A549 (cell line): ENCODE measurements at regions not wholly inside any gene's neighbourhood (a gene's known extent, or its start where the extent isn't known, plus 50 kb on each side); places are given as distances from the start of the nearest gene placed in this dataset.

Source experiments
- ATAC-seq, 2 experiments: fragments of 200-7000 bp in 1 of 2; fragments of >200 bp in 1 of 2; cut with Nextera tagmentation in 1 of 2; cut with Tn5 transposase in 1 of 2; 3 replicates each; pipeline versions ENCODE4 v1.8.0 to v1.9.1; 2018 to 2020; ENCODE audit warnings: mild to moderate bottlenecking in 1 of 2, moderate library complexity in 1 of 2
- CTCF ChIA-PET: fragments of 300-600 bp; sonication (Branson Sonifier 250); formaldehyde crosslinking; extraction: SDS; loops from one replicate; lab custom pipeline; 2021; ENCODE audit warnings: antibody characterized with exemption, inconsistent platforms; lab: Yijun Ruan, JAX
- POLR2A ChIA-PET: fragments of 350-600 bp; formaldehyde crosslinking; extraction: SDS; loops from one replicate; lab custom pipeline; 2021; ENCODE audit warnings: antibody characterized with exemption, inconsistent platforms; lab: Yijun Ruan, JAX
- DNase-seq, 2 experiments: peaks; one replicate each; pipeline versions ENCODE4 v3.0.0 to v3.0.0-alpha.2; 2011 to 2016; ENCODE audit warnings: low read depth in 1 of 2, low spot score in 1 of 2
- FAIRE-seq: peaks from 2 replicates; lab custom pipeline; 2011; peaks lifted over from hg19 to GRCh38; lab: Jason Lieb, UNC
- H3K27ac ChIP-seq, 2 experiments: fragments of >200 bp; sonication (Bioruptor Twin); formaldehyde crosslinking; 3 replicates each; pipeline ENCODE4 v1.5.1; 2016 to 2017
- H3K4me1 ChIP-seq: fragments of >200 bp; sonication (Bioruptor Twin); formaldehyde crosslinking; 3 replicates; pipeline ENCODE4 v1.6.1; 2016
- H3K4me2 ChIP-seq: fragments of >200 bp; sonication (Bioruptor Twin); formaldehyde crosslinking; 3 replicates; pipeline ENCODE4 v1.6.1; 2016
- H3K4me3 ChIP-seq: fragments of >200 bp; sonication (Bioruptor Twin); formaldehyde crosslinking; 3 replicates; pipeline ENCODE4 v1.5.1; 2016
- H3K9me3 ChIP-seq: fragments of >200 bp; sonication (Bioruptor Twin); formaldehyde crosslinking; 3 replicates; pipeline ENCODE4 v1.6.1; 2016
- BHLHE40 ChIP-seq: IDR thresholded peaks from 2 replicates; pipeline ENCODE4 v1.6.1; 2012; ENCODE audit warnings: low read depth, low read length, inconsistent platforms
- CBX2 ChIP-seq: fragments of 200-600 bp; sonication (generic); IDR thresholded peaks from 2 replicates; pipeline ENCODE4 v1.6.1; 2016; ENCODE audit warnings: low read depth, mild to moderate bottlenecking, borderline replicate concordance
- CEBPB ChIP-seq, 2 experiments: fragments of >200 bp in 1 of 2; sonication (Bioruptor Twin) in 1 of 2; formaldehyde crosslinking in 1 of 2; IDR thresholded peaks; 2 replicates each; pipeline ENCODE4 v1.6.1; 2012 to 2016
- CHD2 ChIP-seq: fragments of 150-350 bp; IDR thresholded peaks from 2 replicates; pipeline ENCODE4 v1.6.1; 2014; ENCODE audit warnings: low read length; ENCODE audit not compliant: partially characterized antibody
- EP300 ChIP-seq, 2 experiments: fragments of >200 bp; sonication (Bioruptor Twin); formaldehyde crosslinking; IDR thresholded peaks; 2 replicates in 1 of 2; 3 replicates in 1 of 2; pipeline ENCODE4 v1.6.1; 2016 to 2017
- ESRRA ChIP-seq: fragments of 150-350 bp; IDR thresholded peaks from 2 replicates; pipeline ENCODE4 v1.6.1; 2014; ENCODE audit warnings: mild to moderate bottlenecking, low read length, borderline replicate concordance
- FOSB ChIP-seq: fragments of 250-450 bp; sonication (Bioruptor Pico); IDR thresholded peaks from 2 replicates; pipeline ENCODE4 v1.5.0; 2020; ENCODE audit warnings: mild to moderate bottlenecking, moderate library complexity
- FOXS1 ChIP-seq: fragments of 250-450 bp; sonication (Bioruptor Pico); IDR thresholded peaks from 2 replicates; pipeline ENCODE4 v1.5.0; 2020; ENCODE audit warnings: mild to moderate bottlenecking, moderate library complexity
- HDAC2 ChIP-seq: fragments of 200-600 bp; sonication (generic); IDR thresholded peaks from 2 replicates; pipeline ENCODE4 v1.6.1; 2016
- HES2 ChIP-seq: fragments of >200 bp; sonication (Bioruptor Twin); formaldehyde crosslinking; IDR thresholded peaks from 2 replicates; pipeline ENCODE4 v1.6.1; 2016
- HEYL ChIP-seq: fragments of 250-450 bp; sonication (Bioruptor Pico); IDR thresholded peaks from 2 replicates; pipeline ENCODE4 v1.8.0; 2021; ENCODE audit warnings: mild to moderate bottlenecking, moderate library complexity
- HMGXB4 ChIP-seq: fragments of 250-450 bp; sonication (Bioruptor Pico); IDR thresholded peaks from 2 replicates; pipeline ENCODE4 v1.5.0; 2021; ENCODE audit warnings: mild to moderate bottlenecking, moderate library complexity, borderline replicate concordance
- HOXB5 ChIP-seq: fragments of 250-450 bp; sonication (Bioruptor Pico); IDR thresholded peaks from 2 replicates; pipeline ENCODE4 v1.5.0; 2020; ENCODE audit warnings: mild to moderate bottlenecking, moderate library complexity
- KDM5A ChIP-seq: fragments of 200-600 bp; sonication (generic); IDR thresholded peaks from 2 replicates; pipeline ENCODE4 v1.6.1; 2016; ENCODE audit warnings: antibody characterized with exemption, mild to moderate bottlenecking
- PHF8 ChIP-seq: fragments of 200-600 bp; sonication (generic); IDR thresholded peaks from 2 replicates; pipeline ENCODE4 v1.6.1; 2016; ENCODE audit warnings: low read depth, mild to moderate bottlenecking, antibody characterized with exemption, moderate library complexity, borderline replicate concordance
- RARB ChIP-seq: fragments of 250-450 bp; sonication (Bioruptor Pico); IDR thresholded peaks from 2 replicates; pipeline ENCODE4 v1.8.0; 2021; ENCODE audit warnings: mild to moderate bottlenecking, moderate library complexity
- RCOR1 ChIP-seq: fragments of 150-350 bp; IDR thresholded peaks from 2 replicates; pipeline ENCODE4 v1.6.1; 2014; ENCODE audit warnings: antibody characterized with exemption, low read length, low read depth
- TP53 ChIP-seq: fragments of 250-450 bp; sonication (Bioruptor Pico); IDR thresholded peaks from 2 replicates; pipeline ENCODE4 v1.5.0; 2021; ENCODE audit warnings: mild to moderate bottlenecking, moderate library complexity
- ZC3H11A ChIP-seq: fragments of 450-650 bp; IDR thresholded peaks from 2 replicates; pipeline ENCODE4 v1.6.1; 2014; ENCODE audit warnings: antibody characterized with exemption, mild to moderate bottlenecking
- ZFP36 ChIP-seq: fragments of 450-650 bp; IDR thresholded peaks from 2 replicates; pipeline ENCODE4 v1.6.1; 2014; ENCODE audit warnings: borderline replicate concordance; ENCODE audit not compliant: partially characterized antibody
- WGBS: methylation state at CpG from one replicate; pipeline ENCODE4 v1.1.6; 2017; ENCODE audit errors: missing lambda C conversion rate; 5-methylcytosine and 5-hydroxymethylcytosine counted together
- TF ChIP-seq, protein P1 (sequence below): fragments of 200-600 bp; sonication (generic); IDR thresholded peaks from 2 replicates; pipeline ENCODE4 v1.6.1; 2016; ENCODE audit warnings: antibody characterized with exemption, mild to moderate bottlenecking, moderate library complexity
- TF ChIP-seq, protein P2 (sequence below): fragments of >200 bp; sonication (Bioruptor Twin); formaldehyde crosslinking; IDR thresholded peaks from 3 replicates; pipeline ENCODE4 v1.6.1; 2016

GRCh38 chr3:176375519-176375918, 821.8 kb downstream of the TBL1XR1 start:
- no peak for FAIRE-seq
- DNase-seq, result no peak
- Histone ChIP-seq H3K4me3 (no peak overlapping the region), H3K4me1 (no peaks in the 10 kb centered on the region), H3K9me3 (no peaks in the 10 kb centered on the region), H3K27ac (no peak overlapping the region), H3K4me2 (no peak overlapping the region)
- no peak for ATAC-seq
- POLR2A ChIA-PET, result no interaction called here
- TF ChIP-seq, protein P1, sequence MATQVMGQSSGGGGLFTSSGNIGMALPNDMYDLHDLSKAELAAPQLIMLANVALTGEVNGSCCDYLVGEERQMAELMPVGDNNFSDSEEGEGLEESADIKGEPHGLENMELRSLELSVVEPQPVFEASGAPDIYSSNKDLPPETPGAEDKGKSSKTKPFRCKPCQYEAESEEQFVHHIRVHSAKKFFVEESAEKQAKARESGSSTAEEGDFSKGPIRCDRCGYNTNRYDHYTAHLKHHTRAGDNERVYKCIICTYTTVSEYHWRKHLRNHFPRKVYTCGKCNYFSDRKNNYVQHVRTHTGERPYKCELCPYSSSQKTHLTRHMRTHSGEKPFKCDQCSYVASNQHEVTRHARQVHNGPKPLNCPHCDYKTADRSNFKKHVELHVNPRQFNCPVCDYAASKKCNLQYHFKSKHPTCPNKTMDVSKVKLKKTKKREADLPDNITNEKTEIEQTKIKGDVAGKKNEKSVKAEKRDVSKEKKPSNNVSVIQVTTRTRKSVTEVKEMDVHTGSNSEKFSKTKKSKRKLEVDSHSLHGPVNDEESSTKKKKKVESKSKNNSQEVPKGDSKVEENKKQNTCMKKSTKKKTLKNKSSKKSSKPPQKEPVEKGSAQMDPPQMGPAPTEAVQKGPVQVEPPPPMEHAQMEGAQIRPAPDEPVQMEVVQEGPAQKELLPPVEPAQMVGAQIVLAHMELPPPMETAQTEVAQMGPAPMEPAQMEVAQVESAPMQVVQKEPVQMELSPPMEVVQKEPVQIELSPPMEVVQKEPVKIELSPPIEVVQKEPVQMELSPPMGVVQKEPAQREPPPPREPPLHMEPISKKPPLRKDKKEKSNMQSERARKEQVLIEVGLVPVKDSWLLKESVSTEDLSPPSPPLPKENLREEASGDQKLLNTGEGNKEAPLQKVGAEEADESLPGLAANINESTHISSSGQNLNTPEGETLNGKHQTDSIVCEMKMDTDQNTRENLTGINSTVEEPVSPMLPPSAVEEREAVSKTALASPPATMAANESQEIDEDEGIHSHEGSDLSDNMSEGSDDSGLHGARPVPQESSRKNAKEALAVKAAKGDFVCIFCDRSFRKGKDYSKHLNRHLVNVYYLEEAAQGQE, result 0 out of 2 replicates have a peak, but pooled peaks have one; percentile 21
- TF ChIP-seq RCOR1, result no peak
- 13% methylated on average over 1 of the region's 1 CpG for WGBS
- CTCF ChIA-PET, result no interaction called here

DNA sequence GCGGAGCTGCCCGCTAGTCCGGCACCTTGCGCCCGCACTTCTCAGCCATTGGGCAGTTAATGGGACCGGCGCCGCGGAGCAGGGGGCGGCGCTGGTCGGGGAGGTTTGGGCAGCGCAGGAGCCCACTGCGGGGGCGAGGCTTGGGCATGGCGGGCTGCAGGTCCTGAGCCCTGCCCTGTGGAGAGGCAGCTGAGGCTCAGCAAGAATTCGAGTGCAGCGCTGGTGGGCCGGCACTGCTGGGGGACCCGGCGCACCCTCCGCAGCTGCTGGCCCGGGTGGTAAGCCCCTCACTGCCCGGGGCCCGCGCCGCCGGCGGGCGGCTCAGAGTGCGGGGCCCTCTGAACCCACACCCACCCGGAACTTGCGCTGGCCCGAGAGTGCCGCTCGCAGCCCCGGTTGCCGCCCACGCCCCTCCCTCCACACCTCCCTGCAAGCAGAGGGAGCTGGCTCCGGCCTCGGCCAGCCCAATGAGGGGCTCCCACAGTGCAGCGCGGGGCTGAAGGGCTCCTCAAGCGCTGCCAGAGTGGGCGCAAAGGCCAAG, 835.0 kb downstream of the TBL1XR1 start:
- POLR2A ChIA-PET, result no interaction called here
- WGBS, result 93% methylated on average over 6 of the region's 45 CpGs
- Histone ChIP-seq H3K27ac (no peak overlapping the region), H3K4me2 (no peak overlapping the region), H3K9me3 (no peaks in the 10 kb centered on the region)
- no peak for TF ChIP-seq TP53 (CRISPR knock-in tag)
- no peak for TF ChIP-seq BHLHE40
- no peak for TF ChIP-seq FOSB
- TF ChIP-seq ZC3H11A, result no peak
- TF ChIP-seq CBX2, result no peak
- no peak for TF ChIP-seq ZFP36
- TF ChIP-seq, protein P2, sequence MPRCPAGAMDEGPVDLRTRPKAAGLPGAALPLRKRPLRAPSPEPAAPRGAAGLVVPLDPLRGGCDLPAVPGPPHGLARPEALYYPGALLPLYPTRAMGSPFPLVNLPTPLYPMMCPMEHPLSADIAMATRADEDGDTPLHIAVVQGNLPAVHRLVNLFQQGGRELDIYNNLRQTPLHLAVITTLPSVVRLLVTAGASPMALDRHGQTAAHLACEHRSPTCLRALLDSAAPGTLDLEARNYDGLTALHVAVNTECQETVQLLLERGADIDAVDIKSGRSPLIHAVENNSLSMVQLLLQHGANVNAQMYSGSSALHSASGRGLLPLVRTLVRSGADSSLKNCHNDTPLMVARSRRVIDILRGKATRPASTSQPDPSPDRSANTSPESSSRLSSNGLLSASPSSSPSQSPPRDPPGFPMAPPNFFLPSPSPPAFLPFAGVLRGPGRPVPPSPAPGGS, result no peak
- TF ChIP-seq HOXB5 (CRISPR knock-in tag), result no peak
- TF ChIP-seq KDM5A, result no peak
- TF ChIP-seq EP300 (IDR thresholded peaks at IDR 0.05), result no peak
- TF ChIP-seq CHD2, result no peak
- no peak for TF ChIP-seq FOXS1 (CRISPR knock-in tag)
- no peak for TF ChIP-seq HDAC2
- TF ChIP-seq HEYL (CRISPR knock-in tag), result no peak
- no peak for TF ChIP-seq HES2
- no peak for TF ChIP-seq PHF8
- no peak for TF ChIP-seq HMGXB4 (CRISPR knock-in tag)
- no peak for TF ChIP-seq RARB (CRISPR knock-in tag)
- TF ChIP-seq ESRRA, result no peak
- no peak for TF ChIP-seq CEBPB (IDR thresholded peaks at IDR 0.05)
- TF ChIP-seq, all 56 proteins: peak for 0
- Histone ChIP-seq H3K4me3 (no peak overlapping the region), H3K4me1 (no peaks in the 10 kb centered on the region)
- no peak for ATAC-seq
- no peak for FAIRE-seq
- no peak for DNase-seq
- CTCF ChIA-PET, result no interaction called here
